ENCODE measurements at regions not wholly inside any gene's neighbourhood (a gene's known extent, or its start where the extent isn't known, plus 50 kb on each side); places are given as distances from the start of the nearest gene placed in this dataset.
A peak's percentile ranks its signal among the peaks of the same experiment; 100 is the strongest.

- no peaks in the 10 kb centered on the region for H3K4me1 Mint-ChIP-seq
- H2AFZ ChIP-seq (ENCODE audit: low read length): no peak overlapping the region
- no peaks in the 10 kb centered on the region for H3K9me3 ChIP-seq (ENCODE audit: control insufficient read depth, low read depth, low read length)
- H2BK120ac ChIP-seq (ENCODE audit: low read depth, low read length, poor library complexity, severe bottlenecking): no peak overlapping the region
- no peaks in the 10 kb centered on the region for H4K20me1 ChIP-seq (ENCODE audit: control insufficient read depth, insufficient read depth, insufficient read length)
- H4K5ac ChIP-seq (ENCODE audit: insufficient read length, low read depth, low read length): no peak overlapping the region
- TF ChIP-seq CTCF (conservative IDR thresholded peaks at IDR 0.05): peak; percentile 29; the same call in 2 of the 3 replicates
- no peak overlapping the region for H3K18ac ChIP-seq (ENCODE audit: insufficient read length, low read depth, low read length)
- H3K4me3 Mint-ChIP-seq: no peak overlapping the region
- H4K8ac ChIP-seq (replicated peaks; ENCODE audit: insufficient read length, low read depth, low read length): no peak overlapping the region
- H2BK5ac ChIP-seq (ENCODE audit: insufficient read length, low read length): no peak overlapping the region
- no peak overlapping the region for H3K56ac ChIP-seq (ENCODE audit: insufficient read length, low read depth, low read length)
- WGBS (ENCODE audit: extremely low coverage, insufficient read length, low lambda C conversion rate): no CpG with 5 or more reads among the region's 1 CpG
- no peaks in the 10 kb centered on the region for H3K27me3 Mint-ChIP-seq (ENCODE audit: low read depth)
- no peak overlapping the region for H3K14ac ChIP-seq (ENCODE audit: insufficient read depth, low read length)
- no peak overlapping the region for H3T11ph ChIP-seq (ENCODE audit: low read length)
- DNase-seq: no peak
- no peak overlapping the region for H2AK5ac ChIP-seq (ENCODE audit: insufficient read length, low read length)
- no peak overlapping the region for H4K91ac ChIP-seq (ENCODE audit: insufficient read length, low read depth, low read length)
- no peak overlapping the region for H2BK12ac ChIP-seq (ENCODE audit: insufficient read length, low read depth, low read length)
- no peaks in the 10 kb centered on the region for H3K27me3 ChIP-seq (ENCODE audit: insufficient read depth, low read length)
- H3K4me1 ChIP-seq (ENCODE audit: insufficient read depth, low read length): no peaks in the 10 kb centered on the region
- no peaks in the 10 kb centered on the region for H3K36me3 Mint-ChIP-seq (ENCODE audit: insufficient read depth in 1 of 3, low read depth in 3 of 3)
- H3K27ac ChIP-seq (ENCODE audit: insufficient read length, low read depth, low read length): no peak overlapping the region
- H3K23me2 ChIP-seq (ENCODE audit: insufficient read length, low read depth, low read length, poor library complexity, severe bottlenecking): no peaks in the 10 kb centered on the region
- no peak overlapping the region for H3K4ac ChIP-seq (ENCODE audit: low read depth, low read length)
- H3K9me3 Mint-ChIP-seq: no peaks in the 10 kb centered on the region; a peak in 1 of 5 replicates
- H2BK20ac ChIP-seq (ENCODE audit: low read depth, low read length, poor library complexity, severe bottlenecking): no peak overlapping the region
- no peak overlapping the region for H2BK15ac ChIP-seq (ENCODE audit: low read depth, low read length)
- no peak overlapping the region for H3K4me2 ChIP-seq (ENCODE audit: insufficient read depth, insufficient read length, low read length)
- H3K9ac ChIP-seq (ENCODE audit: extremely low read depth, insufficient read length, low read length): no peak overlapping the region
- no peak overlapping the region for H3K23ac ChIP-seq (ENCODE audit: insufficient read length, low read depth, low read length)
- H3K79me1 ChIP-seq (ENCODE audit: insufficient read depth, low read depth, low read length, poor library complexity, severe bottlenecking): no peaks in the 10 kb centered on the region
- H3K79me2 ChIP-seq (ENCODE audit: insufficient read depth, low read length): no peaks in the 10 kb centered on the region
- H3K27ac Mint-ChIP-seq: no peak overlapping the region
Measured at GRCh38 chr4:31516520-31516919, 796.4 kb downstream of the PCDH7 start.

Data from H9 (cell line).